Hepatocyte (in vitro differentiated cells): ENCODE measurements at regions not wholly inside any gene's neighbourhood (a gene's known extent, or its start where the extent isn't known, plus 50 kb on each side); places are given as distances from the start of the nearest gene placed in this dataset.

ENCODE experiments used
- DNase-seq: peaks from one replicate; pipeline ENCODE4 v3.0.0-alpha.2; 2016; ENCODE audit warnings: low spot score
- H2AFZ ChIP-seq: fragments of 200-600 bp; sonication (generic); 2 replicates; pipeline ENCODE4 v1.6.0; 2016; ENCODE audit warnings: antibody characterized with exemption, mild to moderate bottlenecking
- H3K27ac ChIP-seq: fragments of 200-600 bp; sonication (generic); 2 replicates; pipeline ENCODE4 v1.5.1; 2016; ENCODE audit warnings: mild to moderate bottlenecking
- H3K27me3 ChIP-seq: fragments of 200-600 bp; sonication (generic); 2 replicates; pipeline ENCODE4 v1.6.1; 2016
- H3K36me3 ChIP-seq: fragments of 200-600 bp; sonication (generic); replicated peaks from 2 replicates; pipeline ENCODE4 v1.5.1; 2016; ENCODE audit warnings: low read depth; ENCODE audit not compliant: insufficient read depth
- H3K4me1 ChIP-seq: fragments of 200-600 bp; sonication (generic); 2 replicates; pipeline ENCODE4 v1.5.1; 2016; ENCODE audit warnings: mild to moderate bottlenecking, moderate library complexity; ENCODE audit not compliant: insufficient read depth
- H3K4me2 ChIP-seq: fragments of 200-600 bp; sonication (generic); 2 replicates; pipeline ENCODE4 v1.6.0; 2016
- H3K4me3 ChIP-seq: fragments of 200-600 bp; sonication (generic); 2 replicates; pipeline ENCODE4 v1.5.1; 2016; ENCODE audit warnings: mild to moderate bottlenecking
- H3K79me2 ChIP-seq: fragments of 200-600 bp; sonication (generic); 2 replicates; pipeline ENCODE4 v1.6.0; 2017; ENCODE audit warnings: mild to moderate bottlenecking
- H3K9me2 ChIP-seq: fragments of 200-600 bp; sonication (generic); replicated peaks from 2 replicates; pipeline ENCODE4 v1.6.0; 2017; ENCODE audit warnings: mild to moderate bottlenecking; ENCODE audit not compliant: insufficient read depth
- H3K9me3 ChIP-seq: fragments of 200-600 bp; sonication (generic); 2 replicates; pipeline ENCODE4 v1.5.1; 2016; ENCODE audit warnings: low read depth, mild to moderate bottlenecking
- H4K20me1 ChIP-seq: fragments of 200-600 bp; sonication (generic); 2 replicates; pipeline ENCODE4 v1.6.0; 2016; ENCODE audit warnings: mild to moderate bottlenecking; ENCODE audit not compliant: insufficient read depth, poor library complexity, severe bottlenecking
- CTCF ChIP-seq: fragments of 200-600 bp; sonication (generic); IDR thresholded peaks from 2 replicates; pipeline ENCODE4 v1.5.1; 2016; ENCODE audit warnings: antibody characterized with exemption, mild to moderate bottlenecking; ENCODE audit not compliant: poor library complexity
- EZH2 ChIP-seq: fragments of 200-600 bp; sonication (generic); IDR thresholded peaks from 2 replicates; pipeline ENCODE4 v1.6.1; 2016; ENCODE audit warnings: antibody characterized with exemption, mild to moderate bottlenecking, borderline replicate concordance
- EZH2phosphoT487 ChIP-seq: fragments of 200-600 bp; sonication (generic); IDR thresholded peaks from one replicate; pipeline ENCODE4 v1.6.1; 2018; ENCODE audit warnings: antibody characterized with exemption, mild to moderate bottlenecking, low read depth, moderate library complexity; ENCODE audit not compliant: unreplicated experiment, severe bottlenecking
- WGBS: methylation state at CpG from one replicate; pipeline ENCODE4 v1.1.6; 2016; ENCODE audit warnings: low lambda C conversion rate; ENCODE audit errors: missing lambda C conversion rate; 5-methylcytosine and 5-hydroxymethylcytosine counted together

- no peak overlapping the region for H3K4me2 ChIP-seq
- no peaks in the 10 kb centered on the region for H3K4me1 ChIP-seq
- no peaks in the 10 kb centered on the region for H3K9me2 ChIP-seq
- H3K27ac ChIP-seq: no peak overlapping the region
- TF ChIP-seq EZH2: no peak
- TF ChIP-seq EZH2phosphoT487: no peak
- TF ChIP-seq CTCF: no peak
- H2AFZ ChIP-seq: no peak overlapping the region
- no peaks in the 10 kb centered on the region for H3K27me3 ChIP-seq
- H3K79me2 ChIP-seq: no peaks in the 10 kb centered on the region
- no peak overlapping the region for H3K4me3 ChIP-seq
- no peaks in the 10 kb centered on the region for H4K20me1 ChIP-seq
- no peak for DNase-seq
- 20% methylated on average over 2 of the region's 2 CpGs for WGBS
- no peaks in the 10 kb centered on the region for H3K9me3 ChIP-seq
- no peaks in the 10 kb centered on the region for H3K36me3 ChIP-seq
Measured at GRCh38 chr9:30815585-30815984, 1568.9 kb upstream of the ACO1 start.

GRCh38 chr9:30845136-30845535 is 1539.3 kb upstream of the ACO1 start:
- Histone ChIP-seq H3K36me3 (no peaks in the 10 kb centered on the region), H3K9me3 (no peaks in the 10 kb centered on the region), H3K27me3 (no peaks in the 10 kb centered on the region), H2AFZ (no peak overlapping the region), H3K9me2 (no peaks in the 10 kb centered on the region), H4K20me1 (no peaks in the 10 kb centered on the region), H3K27ac (no peak overlapping the region), H3K4me1 (no peaks in the 10 kb centered on the region), H3K4me2 (no peak overlapping the region), H3K4me3 (no peak overlapping the region), H3K79me2 (no peaks in the 10 kb centered on the region)
- TF ChIP-seq EZH2: no peak
- no peak for TF ChIP-seq CTCF
- no peak for TF ChIP-seq EZH2phosphoT487
- 64% methylated on average over 1 of the region's 1 CpG for WGBS
- DNase-seq: no peak

- TF ChIP-seq EZH2 (no peak), EZH2phosphoT487 (no peak), CTCF (no peak)
- no peaks in the 10 kb centered on the region for H3K79me2 ChIP-seq
- H4K20me1 ChIP-seq: no peaks in the 10 kb centered on the region
- DNase-seq: no peak
- H3K4me3 ChIP-seq: no peak overlapping the region
- H3K27ac ChIP-seq: no peak overlapping the region
- H3K36me3 ChIP-seq: no peaks in the 10 kb centered on the region
- H3K9me3 ChIP-seq: no peaks in the 10 kb centered on the region
- H2AFZ ChIP-seq: no peak overlapping the region
- no peaks in the 10 kb centered on the region for H3K9me2 ChIP-seq
- no peaks in the 10 kb centered on the region for H3K27me3 ChIP-seq
- H3K4me2 ChIP-seq: no peak overlapping the region
- no peaks in the 10 kb centered on the region for H3K4me1 ChIP-seq
- WGBS: 52% methylated on average over 3 of the region's 3 CpGs
Measured at GRCh38 chr9:30846651-30847050, 1537.8 kb upstream of the ACO1 start.

- no peaks in the 10 kb centered on the region for H4K20me1 ChIP-seq
- no peak overlapping the region for H3K4me3 ChIP-seq
- H2AFZ ChIP-seq: no peak overlapping the region
Measured at GRCh38 chr9:30851600-30851999, 1532.8 kb upstream of the ACO1 start.

More at GRCh38 chr9:30851600-30851999, 1532.8 kb upstream of the ACO1 start:
- no peak for DNase-seq
- no peaks in the 10 kb centered on the region for H3K27me3 ChIP-seq
- no peaks in the 10 kb centered on the region for H3K36me3 ChIP-seq
- no peaks in the 10 kb centered on the region for H3K9me3 ChIP-seq
- no peak overlapping the region for H3K4me2 ChIP-seq
- no peaks in the 10 kb centered on the region for H3K4me1 ChIP-seq
- H3K9me2 ChIP-seq: no peaks in the 10 kb centered on the region
- no peak overlapping the region for H3K27ac ChIP-seq
- TF ChIP-seq CTCF: no peak
- no peak for TF ChIP-seq EZH2
- TF ChIP-seq EZH2phosphoT487: no peak
- no peaks in the 10 kb centered on the region for H3K79me2 ChIP-seq
